ENCODE measurements at regions not wholly inside any gene's neighbourhood (a gene's known extent, or its start where the extent isn't known, plus 50 kb on each side); places are given as distances from the start of the nearest gene placed in this dataset.

DNA sequence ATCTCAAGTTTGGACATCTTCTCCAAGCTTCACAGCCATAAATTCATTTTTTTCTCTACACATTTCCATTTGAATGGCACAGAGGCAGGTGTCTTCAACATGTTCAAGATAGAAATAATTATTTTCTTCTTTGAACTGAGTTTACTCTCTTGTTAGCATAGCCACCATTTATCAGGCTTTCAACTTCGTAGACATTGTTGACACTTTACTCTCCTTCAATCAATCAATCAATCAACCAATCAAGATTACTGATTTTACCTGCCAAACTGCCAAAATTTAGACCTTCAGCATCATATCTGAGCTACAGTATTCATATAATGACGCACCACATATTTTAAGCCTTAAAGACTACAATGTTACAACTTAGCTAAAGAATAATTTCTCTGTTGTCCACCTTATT, 300.1 kb upstream of the LUZP2 start:
- no peaks in the 10 kb centered on the region for H3K27me3 Mint-ChIP-seq
- no peak for DNase-seq (ENCODE audit: low spot score, unreplicated experiment)
- H3K4me3 Mint-ChIP-seq (ENCODE audit: low read depth), result no peak overlapping the region
- peaks cover 1% of the 10 kb centered on the region for H3K4me1 Mint-ChIP-seq (ENCODE audit: low read depth)
- H3K9me3 Mint-ChIP-seq (ENCODE audit: low read depth), result peaks cover 8% of the 10 kb centered on the region
- no peaks in the 10 kb centered on the region for H3K36me3 Mint-ChIP-seq (ENCODE audit: insufficient read depth)
- H3K27ac Mint-ChIP-seq, result no peak overlapping the region
- no peak for TF ChIP-seq CTCF (IDR thresholded peaks at IDR 0.05; ENCODE audit: unreplicated experiment)

GRCh38 chr11:24198481-24198880, 298.4 kb upstream of the LUZP2 start:
- Mint-ChIP-seq H3K4me3 (ENCODE audit: low read depth) (no peak overlapping the region), H3K27ac (no peak overlapping the region), H3K4me1 (ENCODE audit: low read depth) (peaks cover 1% of the 10 kb centered on the region), H3K9me3 (ENCODE audit: low read depth) (no peaks in the 10 kb centered on the region), H3K27me3 (no peaks in the 10 kb centered on the region), H3K36me3 (ENCODE audit: insufficient read depth) (no peaks in the 10 kb centered on the region)
- TF ChIP-seq CTCF (IDR thresholded peaks at IDR 0.05; ENCODE audit: unreplicated experiment), result no peak
- DNase-seq (ENCODE audit: low spot score, unreplicated experiment), result no peak

GRCh38 chr11:24199461-24199860, 297.4 kb upstream of the LUZP2 start:
- Mint-ChIP-seq H3K4me3 (ENCODE audit: low read depth) (no peak overlapping the region), H3K27me3 (no peaks in the 10 kb centered on the region), H3K36me3 (ENCODE audit: insufficient read depth) (no peaks in the 10 kb centered on the region), H3K4me1 (ENCODE audit: low read depth) (peaks cover 1% of the 10 kb centered on the region), H3K9me3 (ENCODE audit: low read depth) (no peaks in the 10 kb centered on the region), H3K27ac (no peak overlapping the region)
- TF ChIP-seq CTCF (IDR thresholded peaks at IDR 0.05; ENCODE audit: unreplicated experiment), result no peak
- DNase-seq (ENCODE audit: low spot score, unreplicated experiment), result no peak

DNA sequence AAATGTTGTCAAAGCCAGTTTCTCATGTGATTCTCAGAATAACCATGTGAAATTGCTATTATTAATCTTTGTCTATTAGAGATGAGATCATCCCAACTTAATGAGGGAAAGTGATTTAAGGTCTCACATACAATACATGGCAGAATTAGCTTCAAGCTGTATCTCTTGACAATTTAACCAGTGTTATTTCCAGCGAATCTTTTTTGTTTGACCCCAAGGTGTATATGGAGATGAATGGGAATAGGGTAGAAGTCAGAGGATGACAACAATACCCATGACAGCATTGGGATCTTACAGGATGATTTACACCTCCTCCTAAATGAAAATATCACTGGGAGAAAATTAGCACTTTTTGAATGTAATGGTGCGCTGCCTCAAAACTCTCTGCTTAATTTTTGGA, 290.8 kb upstream of the LUZP2 start:
- DNase-seq (ENCODE audit: low spot score, unreplicated experiment), result no peak
- no peak overlapping the region for H3K4me3 Mint-ChIP-seq (ENCODE audit: low read depth)
- no peaks in the 10 kb centered on the region for H3K4me1 Mint-ChIP-seq (ENCODE audit: low read depth)
- no peaks in the 10 kb centered on the region for H3K9me3 Mint-ChIP-seq (ENCODE audit: low read depth)
- no peak for TF ChIP-seq CTCF (IDR thresholded peaks at IDR 0.05; ENCODE audit: unreplicated experiment)
- H3K27me3 Mint-ChIP-seq, result no peaks in the 10 kb centered on the region
- no peaks in the 10 kb centered on the region for H3K36me3 Mint-ChIP-seq (ENCODE audit: insufficient read depth)
- no peak overlapping the region for H3K27ac Mint-ChIP-seq

- no peak overlapping the region for H3K4me3 Mint-ChIP-seq (ENCODE audit: low read depth)
- no peaks in the 10 kb centered on the region for H3K9me3 Mint-ChIP-seq (ENCODE audit: low read depth)
- H3K27ac Mint-ChIP-seq, result no peak overlapping the region
Measured at GRCh38 chr11:24206511-24206910, 290.3 kb upstream of the LUZP2 start.

More at GRCh38 chr11:24206511-24206910, 290.3 kb upstream of the LUZP2 start:
- no peak for TF ChIP-seq CTCF (IDR thresholded peaks at IDR 0.05; ENCODE audit: unreplicated experiment)
- H3K4me1 Mint-ChIP-seq (ENCODE audit: low read depth), result peaks cover 2% of the 10 kb centered on the region
- H3K27me3 Mint-ChIP-seq, result no peaks in the 10 kb centered on the region
- DNase-seq (ENCODE audit: low spot score, unreplicated experiment), result no peak
- H3K36me3 Mint-ChIP-seq (ENCODE audit: insufficient read depth), result no peaks in the 10 kb centered on the region

Data from progenitor cell of endocrine pancreas (in vitro differentiated cells).